ENCODE measurements at regions not wholly inside any gene's neighbourhood (a gene's known extent, or its start where the extent isn't known, plus 50 kb on each side); places are given as distances from the start of the nearest gene placed in this dataset.

DNA sequence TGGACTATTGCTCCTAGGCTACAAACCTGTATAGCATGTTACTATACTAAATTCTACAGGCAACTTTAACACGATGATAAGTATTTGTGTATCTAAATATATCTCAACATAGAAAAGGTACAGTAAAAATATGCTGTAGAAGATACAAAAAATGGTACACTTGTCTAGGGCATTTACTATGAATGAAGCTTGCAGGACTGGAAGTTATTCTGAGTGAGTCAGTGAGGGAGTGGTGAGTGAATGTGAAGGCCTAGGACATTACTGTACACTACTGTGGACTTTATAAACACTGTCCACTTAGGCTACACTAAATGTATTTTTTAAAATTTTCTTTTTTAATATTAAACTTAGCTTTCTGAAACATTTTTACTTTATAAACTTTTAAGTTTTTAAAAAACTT, 140.5 kb upstream of the SGO1 start:
- TF ChIP-seq, protein P1, sequence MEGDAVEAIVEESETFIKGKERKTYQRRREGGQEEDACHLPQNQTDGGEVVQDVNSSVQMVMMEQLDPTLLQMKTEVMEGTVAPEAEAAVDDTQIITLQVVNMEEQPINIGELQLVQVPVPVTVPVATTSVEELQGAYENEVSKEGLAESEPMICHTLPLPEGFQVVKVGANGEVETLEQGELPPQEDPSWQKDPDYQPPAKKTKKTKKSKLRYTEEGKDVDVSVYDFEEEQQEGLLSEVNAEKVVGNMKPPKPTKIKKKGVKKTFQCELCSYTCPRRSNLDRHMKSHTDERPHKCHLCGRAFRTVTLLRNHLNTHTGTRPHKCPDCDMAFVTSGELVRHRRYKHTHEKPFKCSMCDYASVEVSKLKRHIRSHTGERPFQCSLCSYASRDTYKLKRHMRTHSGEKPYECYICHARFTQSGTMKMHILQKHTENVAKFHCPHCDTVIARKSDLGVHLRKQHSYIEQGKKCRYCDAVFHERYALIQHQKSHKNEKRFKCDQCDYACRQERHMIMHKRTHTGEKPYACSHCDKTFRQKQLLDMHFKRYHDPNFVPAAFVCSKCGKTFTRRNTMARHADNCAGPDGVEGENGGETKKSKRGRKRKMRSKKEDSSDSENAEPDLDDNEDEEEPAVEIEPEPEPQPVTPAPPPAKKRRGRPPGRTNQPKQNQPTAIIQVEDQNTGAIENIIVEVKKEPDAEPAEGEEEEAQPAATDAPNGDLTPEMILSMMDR (conservative IDR thresholded peaks at IDR 0.05 in 1 of 2, IDR thresholded peaks at IDR 0.05 in 1 of 2; ENCODE audit: low read depth in 1 of 2, low read length in 2 of 2), result no peak
- TF ChIP-seq EZH2 (IDR thresholded peaks at IDR 0.05; ENCODE audit: low read length, missing control alignments), result no peak

All from fibroblast of lung (primary cell).